B cell (primary cell): ENCODE measurements at regions not wholly inside any gene's neighbourhood (a gene's known extent, or its start where the extent isn't known, plus 50 kb on each side); places are given as distances from the start of the nearest gene placed in this dataset.

Experiments used
- EZH2 ChIP-seq: IDR thresholded peaks from 2 replicates; pipeline ENCODE4 v1.6.1; 2012; ENCODE audit warnings: borderline replicate concordance, low read depth, mild to moderate bottlenecking, moderate library complexity, low read length; ENCODE audit not compliant: insufficient read depth, poor library complexity, severe bottlenecking
- TF ChIP-seq, protein P1 (sequence below): fragments of 200-600 bp; IDR thresholded peaks from one replicate; pipeline ENCODE4 v1.8.0; 2022; ENCODE audit warnings: antibody characterized with exemption, mild to moderate bottlenecking

DNA sequence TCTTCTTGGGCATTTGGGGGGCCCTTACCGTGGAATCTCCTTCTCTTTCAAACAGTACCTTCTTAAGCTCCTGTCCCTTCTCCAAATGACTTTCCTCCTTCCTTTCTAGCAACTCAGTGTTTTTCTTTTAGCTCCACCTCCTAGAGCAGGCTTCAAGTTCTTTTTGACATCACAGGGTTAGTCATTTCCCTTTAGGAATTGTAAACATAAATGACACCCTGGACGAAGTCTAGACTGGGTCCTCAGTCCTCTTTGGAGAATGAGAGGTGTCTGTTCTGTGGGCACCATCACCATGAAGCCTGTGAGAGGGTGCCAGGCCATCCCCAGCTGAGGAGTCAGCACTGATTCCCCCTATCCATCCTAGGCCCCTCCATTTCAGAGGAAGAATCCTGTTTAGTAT, 94.7 kb downstream of the SALL1 start:
- TF ChIP-seq, protein P1, sequence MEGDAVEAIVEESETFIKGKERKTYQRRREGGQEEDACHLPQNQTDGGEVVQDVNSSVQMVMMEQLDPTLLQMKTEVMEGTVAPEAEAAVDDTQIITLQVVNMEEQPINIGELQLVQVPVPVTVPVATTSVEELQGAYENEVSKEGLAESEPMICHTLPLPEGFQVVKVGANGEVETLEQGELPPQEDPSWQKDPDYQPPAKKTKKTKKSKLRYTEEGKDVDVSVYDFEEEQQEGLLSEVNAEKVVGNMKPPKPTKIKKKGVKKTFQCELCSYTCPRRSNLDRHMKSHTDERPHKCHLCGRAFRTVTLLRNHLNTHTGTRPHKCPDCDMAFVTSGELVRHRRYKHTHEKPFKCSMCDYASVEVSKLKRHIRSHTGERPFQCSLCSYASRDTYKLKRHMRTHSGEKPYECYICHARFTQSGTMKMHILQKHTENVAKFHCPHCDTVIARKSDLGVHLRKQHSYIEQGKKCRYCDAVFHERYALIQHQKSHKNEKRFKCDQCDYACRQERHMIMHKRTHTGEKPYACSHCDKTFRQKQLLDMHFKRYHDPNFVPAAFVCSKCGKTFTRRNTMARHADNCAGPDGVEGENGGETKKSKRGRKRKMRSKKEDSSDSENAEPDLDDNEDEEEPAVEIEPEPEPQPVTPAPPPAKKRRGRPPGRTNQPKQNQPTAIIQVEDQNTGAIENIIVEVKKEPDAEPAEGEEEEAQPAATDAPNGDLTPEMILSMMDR = no peak
- TF ChIP-seq EZH2 = no peak
